Fibroblast of lung (primary cell): ENCODE measurements at regions not wholly inside any gene's neighbourhood (a gene's known extent, or its start where the extent isn't known, plus 50 kb on each side); places are given as distances from the start of the nearest gene placed in this dataset.

ENCODE experiments used
- DNase-seq, 2 donors: peaks; one replicate each; pipeline versions ENCODE4 v3.0.0 to v3.0.0-alpha.2; 2010; ENCODE audit warnings: low read depth in 2 of 2
- H2AFZ ChIP-seq: 2 replicates; pipeline ENCODE4 v1.5.1; 2012; ENCODE audit warnings: low read length, control low read depth, inconsistent platforms
- H3K27ac ChIP-seq: 2 replicates; pipeline ENCODE4 v1.5.1; 2011; ENCODE audit warnings: low read length, control low read depth; ENCODE audit not compliant: insufficient read depth
- H3K27me3 ChIP-seq: 2 replicates; pipeline ENCODE4 v1.5.1; 2011; ENCODE audit warnings: mild to moderate bottlenecking, low read length; ENCODE audit not compliant: control insufficient read depth, insufficient read depth
- H3K36me3 ChIP-seq: 2 replicates; pipeline ENCODE4 v1.5.1; 2011; ENCODE audit warnings: low read length; ENCODE audit not compliant: control insufficient read depth, insufficient read depth
- H3K4me1 ChIP-seq: 2 replicates; pipeline ENCODE4 v1.5.1; 2011; ENCODE audit warnings: low read length; ENCODE audit not compliant: control insufficient read depth, insufficient read depth; ENCODE audit errors: extremely low read depth
- H3K4me2 ChIP-seq: 2 replicates; pipeline ENCODE4 v1.5.1; 2011; ENCODE audit warnings: low read length, control low read depth; ENCODE audit not compliant: insufficient read depth; ENCODE audit errors: extremely low read depth
- H3K4me3 ChIP-seq, 4 experiments: fragments of 200-600 bp in 1 of 4; sonication (generic) in 1 of 4; replicated peaks in 1 of 4; 2 replicates each; pipeline ENCODE4 v1.5.1; 2011 to 2016; ENCODE audit warnings: low read length in 4 of 4, low read depth in 3 of 4, mild to moderate bottlenecking in 3 of 4, control low read depth in 2 of 4, inconsistent platforms in 1 of 4, mixed read lengths in 1 of 4; ENCODE audit not compliant: insufficient read depth in 1 of 4; ENCODE audit errors: control extremely low read depth in 1 of 4
- H3K79me2 ChIP-seq: 2 replicates; pipeline ENCODE4 v1.5.1; 2012; ENCODE audit warnings: mild to moderate bottlenecking, low read length, inconsistent platforms; ENCODE audit not compliant: control insufficient read depth, insufficient read depth
- H3K9ac ChIP-seq: 2 replicates; pipeline ENCODE4 v1.5.1; 2011; ENCODE audit warnings: mild to moderate bottlenecking, low read length, control low read depth; ENCODE audit not compliant: insufficient read depth
- H3K9me3 ChIP-seq: 2 replicates; pipeline ENCODE4 v1.5.1; 2012; ENCODE audit warnings: low read depth, low read length; ENCODE audit not compliant: control insufficient read depth, insufficient read depth
- H4K20me1 ChIP-seq: 2 replicates; pipeline ENCODE4 v1.5.1; 2011; ENCODE audit warnings: low read length; ENCODE audit not compliant: control insufficient read depth, insufficient read depth; ENCODE audit errors: extremely low read depth
- CTCF ChIP-seq, 2 donors: IDR thresholded peaks in 1 of 2; conservative IDR thresholded peaks in 1 of 2; 1 replicate in 1 of 2; 2 replicates in 1 of 2; pipeline ENCODE4 v1.5.1; 2011 to 2012; ENCODE audit warnings: low read length in 2 of 2, control low read depth in 1 of 2, inconsistent platforms in 1 of 2, low read depth in 1 of 2, mild to moderate bottlenecking in 1 of 2
- EZH2 ChIP-seq: IDR thresholded peaks from 2 replicates; pipeline ENCODE4 v1.5.1; 2012; ENCODE audit warnings: low read length, control low read depth, mild to moderate bottlenecking; ENCODE audit errors: missing control alignments

- Histone ChIP-seq H3K4me3 (no peak overlapping the region), H3K79me2 (no peaks in the 10 kb centered on the region), H3K4me2 (no peak overlapping the region), H3K4me1 (no peaks in the 10 kb centered on the region), H3K9me3 (no peaks in the 10 kb centered on the region), H3K9ac (no peak overlapping the region), H3K27me3 (no peaks in the 10 kb centered on the region), H2AFZ (no peak overlapping the region), H3K36me3 (no peaks in the 10 kb centered on the region), H4K20me1 (no peaks in the 10 kb centered on the region), H3K27ac (no peak overlapping the region)
- DNase-seq = no peak
- TF ChIP-seq CTCF (conservative IDR thresholded peaks at IDR 0.05 in 1 of 2, IDR thresholded peaks at IDR 0.05 in 1 of 2; ENCODE audit: low read depth in 1 of 2, low read length in 2 of 2) = no peak
These were observed 75.5 kb upstream of the SLCO4A1 start for GRCh38 chr20:62566771-62567170.

- Histone ChIP-seq H3K27me3 (no peaks in the 10 kb centered on the region), H3K36me3 (no peaks in the 10 kb centered on the region), H3K4me3 (no peak overlapping the region), H3K4me1 (no peaks in the 10 kb centered on the region), H3K4me2 (no peak overlapping the region), H3K79me2 (no peaks in the 10 kb centered on the region), H3K27ac (no peak overlapping the region), H2AFZ (no peak overlapping the region), H3K9me3 (no peaks in the 10 kb centered on the region), H4K20me1 (no peaks in the 10 kb centered on the region), H3K9ac (no peak overlapping the region)
- TF ChIP-seq CTCF (conservative IDR thresholded peaks at IDR 0.05 in 1 of 2, IDR thresholded peaks at IDR 0.05 in 1 of 2; ENCODE audit: low read depth in 1 of 2, low read length in 2 of 2) (no peak), EZH2 (no peak)
- no peak for DNase-seq
These were observed 74.9 kb upstream of the SLCO4A1 start for GRCh38 chr20:62567246-62568044.

GRCh38 chr20:62568045-62568389 lies 74.3 kb upstream of the SLCO4A1 start:
- no peak overlapping the region for H3K27ac ChIP-seq
- H3K79me2 ChIP-seq = no peaks in the 10 kb centered on the region
- H3K9ac ChIP-seq = no peak overlapping the region
- no peak overlapping the region for H3K4me2 ChIP-seq
- no peaks in the 10 kb centered on the region for H3K4me1 ChIP-seq
- no peak overlapping the region for H3K4me3 ChIP-seq
- H2AFZ ChIP-seq = no peak overlapping the region
- TF ChIP-seq EZH2 = no peak
- TF ChIP-seq CTCF (conservative IDR thresholded peaks at IDR 0.05 in 1 of 2, IDR thresholded peaks at IDR 0.05 in 1 of 2; ENCODE audit: low read depth in 1 of 2, low read length in 2 of 2) = no peak
- H3K9me3 ChIP-seq = no peaks in the 10 kb centered on the region
- no peak for DNase-seq
- peaks cover 2% of the 10 kb centered on the region for H3K27me3 ChIP-seq
- no peaks in the 10 kb centered on the region for H4K20me1 ChIP-seq
- no peaks in the 10 kb centered on the region for H3K36me3 ChIP-seq
